Duodenal mucosa (tissue), 2 donors: ENCODE measurements at regions not wholly inside any gene's neighbourhood (a gene's known extent, or its start where the extent isn't known, plus 50 kb on each side); places are given as distances from the start of the nearest gene placed in this dataset.

Experiments
- H3K27ac ChIP-seq: one replicate; pipeline ENCODE4 v1.7.0; 2013; ENCODE audit warnings: low read depth, low read length
- H3K27me3 ChIP-seq, 2 donors: one replicate each; pipeline ENCODE4 v1.7.0; 2013; ENCODE audit warnings: low read length in 2 of 2, control low read depth in 1 of 2; ENCODE audit not compliant: insufficient read depth in 2 of 2, control insufficient read depth in 1 of 2
- H3K36me3 ChIP-seq, 2 donors: one replicate each; pipeline ENCODE4 v1.7.0; 2013; ENCODE audit warnings: low read length in 2 of 2, control low read depth in 1 of 2; ENCODE audit not compliant: insufficient read depth in 2 of 2, control insufficient read depth in 1 of 2
- H3K4me1 ChIP-seq, 2 donors: one replicate each; pipeline ENCODE4 v1.7.0; 2013; ENCODE audit warnings: low read length in 2 of 2, control low read depth in 1 of 2; ENCODE audit not compliant: insufficient read depth in 2 of 2, control insufficient read depth in 1 of 2
- H3K4me3 ChIP-seq, 2 donors: one replicate each; pipeline ENCODE4 v1.7.0; 2013; ENCODE audit warnings: low read length in 2 of 2, low read depth in 1 of 2
- H3K9ac ChIP-seq, 2 donors: one replicate each; pipeline ENCODE4 v1.7.0; 2013; ENCODE audit warnings: low read length in 2 of 2, low read depth in 1 of 2
- H3K9me3 ChIP-seq, 2 donors: one replicate each; pipeline ENCODE4 v1.7.0; 2013; ENCODE audit warnings: low read length in 2 of 2, control low read depth in 1 of 2; ENCODE audit not compliant: control insufficient read depth in 1 of 2

- no peaks in the 10 kb centered on the region for H3K4me1 ChIP-seq
- H3K4me3 ChIP-seq, result no peak overlapping the region
- no peak overlapping the region for H3K27ac ChIP-seq
- H3K27me3 ChIP-seq, result no peaks in the 10 kb centered on the region
- no peaks in the 10 kb centered on the region for H3K36me3 ChIP-seq
- H3K9ac ChIP-seq, result no peak overlapping the region
- H3K9me3 ChIP-seq, result no peaks in the 10 kb centered on the region
Measured at GRCh38 chr3:106229495-106230278, 360.9 kb upstream of the CBLB start.

DNA sequence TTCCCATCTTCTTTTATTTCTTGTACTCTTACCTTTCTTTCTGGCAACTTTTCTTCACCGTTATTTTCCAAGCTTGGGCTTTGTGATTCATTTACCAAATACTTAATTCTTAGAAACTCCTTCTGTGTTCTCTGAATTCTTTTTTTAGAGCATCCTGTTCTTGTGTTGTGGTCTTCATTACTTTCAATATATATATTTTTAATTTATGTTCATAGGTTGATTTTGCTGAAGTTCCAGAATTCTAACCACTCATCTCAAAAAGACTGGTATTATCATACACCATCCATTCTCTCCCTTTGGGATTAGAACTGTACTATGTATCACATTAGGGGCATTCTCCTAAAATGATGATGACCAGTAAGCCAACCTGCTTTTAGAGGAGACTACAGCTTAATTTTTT is 362.3 kb upstream of the CBLB start:
- H3K9ac ChIP-seq, result no peak overlapping the region
- H3K36me3 ChIP-seq, result no peaks in the 10 kb centered on the region
- H3K4me1 ChIP-seq, result no peaks in the 10 kb centered on the region
- H3K4me3 ChIP-seq, result no peak overlapping the region
- no peaks in the 10 kb centered on the region for H3K9me3 ChIP-seq
- no peaks in the 10 kb centered on the region for H3K27me3 ChIP-seq
- H3K27ac ChIP-seq, result no peak overlapping the region

DNA sequence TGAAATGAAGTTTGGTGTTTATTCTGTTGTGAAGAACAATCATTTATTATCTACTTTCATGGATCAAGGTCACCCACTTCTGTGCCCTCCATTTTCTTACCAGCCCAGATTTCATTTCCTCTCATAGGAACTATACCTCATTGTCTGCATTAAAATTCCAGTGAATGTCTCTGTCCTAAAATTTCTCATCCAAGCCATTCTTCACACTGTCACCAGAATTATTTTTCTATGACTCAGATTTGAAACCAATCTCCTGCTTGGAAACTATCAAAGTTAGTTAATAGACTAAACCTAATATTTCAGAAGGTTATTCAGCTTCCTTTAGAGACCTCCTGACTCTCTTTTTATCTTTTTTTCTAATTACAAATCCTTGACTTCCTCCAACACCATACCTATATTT is 364.1 kb upstream of the CBLB start:
- Histone ChIP-seq H3K36me3 (no peaks in the 10 kb centered on the region), H3K4me3 (no peak overlapping the region), H3K27me3 (no peaks in the 10 kb centered on the region)

GRCh38 chr3:106239195-106239697 is 370.4 kb upstream of the CBLB start:
- H3K9me3 ChIP-seq, result no peaks in the 10 kb centered on the region
- H3K4me3 ChIP-seq, result no peak overlapping the region
- no peaks in the 10 kb centered on the region for H3K27me3 ChIP-seq
- no peak overlapping the region for H3K27ac ChIP-seq
- no peak overlapping the region for H3K9ac ChIP-seq
- H3K36me3 ChIP-seq, result no peaks in the 10 kb centered on the region
- no peaks in the 10 kb centered on the region for H3K4me1 ChIP-seq

More for the DNA sequence above, 364.1 kb upstream of the CBLB start:
- no peak overlapping the region for H3K9ac ChIP-seq
- no peaks in the 10 kb centered on the region for H3K9me3 ChIP-seq
- H3K27ac ChIP-seq, result no peak overlapping the region
- no peaks in the 10 kb centered on the region for H3K4me1 ChIP-seq

DNA sequence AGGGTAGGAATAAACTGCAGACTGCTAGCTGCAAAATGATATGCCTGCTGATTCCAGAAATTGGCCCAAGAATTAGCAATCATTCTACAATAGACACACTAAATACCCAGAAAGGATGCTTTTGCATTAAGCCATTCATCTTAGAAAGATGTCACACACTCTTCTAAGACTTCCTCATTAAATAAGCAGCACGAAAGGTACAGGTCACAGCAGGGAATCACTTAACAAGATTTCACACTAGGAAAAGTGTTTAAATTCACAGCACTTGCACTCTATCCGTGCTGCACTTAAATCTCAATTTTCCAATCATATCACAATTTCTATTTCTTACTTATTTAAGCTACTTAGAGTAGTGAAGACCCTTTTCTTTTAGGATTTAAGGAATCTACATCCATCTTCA is 372.8 kb upstream of the CBLB start:
- Histone ChIP-seq H3K4me1 (no peaks in the 10 kb centered on the region), H3K27me3 (no peaks in the 10 kb centered on the region), H3K27ac (no peak overlapping the region), H3K9ac (no peak overlapping the region), H3K4me3 (no peak overlapping the region), H3K36me3 (no peaks in the 10 kb centered on the region), H3K9me3 (no peaks in the 10 kb centered on the region)

- Histone ChIP-seq H3K9ac (no peak overlapping the region), H3K27ac (no peak overlapping the region), H3K4me1 (no peaks in the 10 kb centered on the region), H3K4me3 (no peak overlapping the region), H3K9me3 (no peaks in the 10 kb centered on the region), H3K36me3 (no peaks in the 10 kb centered on the region), H3K27me3 (no peaks in the 10 kb centered on the region)
Measured at GRCh38 chr3:106242781-106243180, 374.0 kb upstream of the CBLB start.

- H3K27ac ChIP-seq, result no peak overlapping the region
- H3K4me1 ChIP-seq, result no peaks in the 10 kb centered on the region
- H3K4me3 ChIP-seq, result no peak overlapping the region
- no peak overlapping the region for H3K9ac ChIP-seq
- no peaks in the 10 kb centered on the region for H3K27me3 ChIP-seq
- H3K9me3 ChIP-seq, result no peaks in the 10 kb centered on the region
- H3K36me3 ChIP-seq, result no peaks in the 10 kb centered on the region
Measured at GRCh38 chr3:106245400-106245799, 376.6 kb upstream of the CBLB start.

DNA sequence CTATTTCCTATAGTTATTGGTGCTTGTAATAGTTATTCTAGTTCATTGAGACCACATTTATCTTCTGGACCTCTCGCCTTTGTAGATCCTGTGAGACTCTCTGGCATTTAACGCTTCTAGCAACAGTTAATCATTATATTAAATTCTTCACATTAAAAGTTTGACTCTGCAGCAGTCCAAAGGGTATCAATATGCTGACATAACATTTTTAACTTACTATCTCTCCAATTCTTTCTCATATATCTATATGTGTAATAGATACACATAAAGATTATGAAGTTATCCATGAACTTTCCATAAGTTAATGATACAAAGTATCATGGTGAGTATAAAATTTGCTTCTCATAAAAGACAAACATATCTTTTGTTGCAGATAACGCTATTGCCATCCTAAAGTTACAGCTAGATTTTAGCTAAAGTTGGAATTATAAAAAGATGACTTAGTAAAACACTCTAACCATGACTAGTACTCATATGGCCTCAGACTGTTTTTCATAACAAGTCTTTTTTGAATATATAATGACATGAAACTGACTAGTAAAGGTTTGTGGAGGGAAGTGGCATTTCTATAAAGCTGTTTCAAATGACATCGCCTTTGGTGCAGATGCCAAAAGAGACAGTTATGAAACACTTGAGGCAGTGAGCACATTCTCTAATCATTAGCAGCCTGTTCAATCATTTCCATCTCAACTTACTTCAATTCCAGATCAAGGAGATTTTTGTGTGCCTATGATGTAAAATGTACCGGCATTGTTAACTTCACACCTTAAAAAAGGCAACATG is 379.3 kb upstream of the CBLB start:
- Histone ChIP-seq H3K4me1 (no peaks in the 10 kb centered on the region), H3K27ac (no peak overlapping the region), H3K9me3 (peaks cover 0 to 8% of the 10 kb centered on the region in 2 donors), H3K27me3 (no peaks in the 10 kb centered on the region), H3K9ac (no peak overlapping the region), H3K4me3 (no peak overlapping the region), H3K36me3 (no peaks in the 10 kb centered on the region)

DNA sequence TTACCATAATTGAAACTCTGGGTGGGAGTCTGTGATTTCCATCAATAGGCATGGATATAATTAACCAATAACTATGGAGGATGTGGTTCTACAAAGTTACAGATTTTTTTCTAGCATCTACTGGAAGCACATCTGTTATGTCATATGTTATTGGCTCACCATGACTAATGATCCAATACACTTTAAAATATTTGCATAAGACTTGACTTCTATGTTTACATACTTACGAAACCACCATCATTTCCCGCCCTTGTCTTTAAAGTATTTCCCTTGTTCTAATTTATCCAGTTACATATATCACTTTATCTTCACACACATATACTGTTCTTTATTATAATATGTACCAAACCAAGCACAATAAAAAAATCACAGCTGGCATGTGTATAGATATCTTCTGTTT is 380.3 kb upstream of the CBLB start:
- no peaks in the 10 kb centered on the region for H3K4me1 ChIP-seq
- H3K27me3 ChIP-seq, result no peaks in the 10 kb centered on the region
- H3K36me3 ChIP-seq, result no peaks in the 10 kb centered on the region
- no peak overlapping the region for H3K4me3 ChIP-seq
- no peak overlapping the region for H3K9ac ChIP-seq
- H3K27ac ChIP-seq, result no peak overlapping the region
- H3K9me3 ChIP-seq, result peaks cover 0 to 8% of the 10 kb centered on the region in 2 donors

GRCh38 chr3:106249981-106250380 is 381.2 kb upstream of the CBLB start:
- H3K9ac ChIP-seq, result no peak overlapping the region
- no peaks in the 10 kb centered on the region for H3K36me3 ChIP-seq
- H3K27ac ChIP-seq, result no peak overlapping the region
- H3K4me1 ChIP-seq, result no peaks in the 10 kb centered on the region
- H3K4me3 ChIP-seq, result no peak overlapping the region
- H3K9me3 ChIP-seq, result peaks cover 0 to 8% of the 10 kb centered on the region in 2 donors
- no peaks in the 10 kb centered on the region for H3K27me3 ChIP-seq
